Right lobe of liver (tissue), 4 donors: ENCODE measurements at regions not wholly inside any gene's neighbourhood (a gene's known extent, or its start where the extent isn't known, plus 50 kb on each side); places are given as distances from the start of the nearest gene placed in this dataset.
"Not testable (repeated sequence)": the region's sequence is repeated elsewhere in the genome, so short reads cannot be mapped to it uniquely, and the experiment has no call there.

ENCODE experiments used
- CTCF ChIP-seq, 4 donors: fragments of 200-600 bp in 3 of 4; fragments of 450-650 bp in 1 of 4; IDR thresholded peaks; one replicate each; pipeline versions ENCODE4 v1.5.1 to v1.8.0; 2016 to 2022; ENCODE audit warnings: antibody characterized with exemption in 4 of 4, mild to moderate bottlenecking in 2 of 4
- POLR2A ChIP-seq: fragments of 450-650 bp; IDR thresholded peaks from one replicate; pipeline ENCODE4 v1.6.1; 2017; ENCODE audit warnings: antibody characterized with exemption, mild to moderate bottlenecking
- donor health status: DM: no; HTN: no; CAD: no.
- donor health status: DM: no; HTN: no; CAD: no.
- donor health status: DM: no; HTN: yes; CAD: no.

- TF ChIP-seq CTCF (IDR thresholded peaks at IDR 0.05); POLR2A: not testable (repeated sequence)
Measured at GRCh38 chr21:31513541-31513940, 146.0 kb upstream of the SOD1 start.
